Fibroblast of lung (primary cell): ENCODE measurements at regions not wholly inside any gene's neighbourhood (a gene's known extent, or its start where the extent isn't known, plus 50 kb on each side); places are given as distances from the start of the nearest gene placed in this dataset.
"Not testable (repeated sequence)": the region's sequence is repeated elsewhere in the genome, so short reads cannot be mapped to it uniquely, and the experiment has no call there.

ENCODE experiments used
- DNase-seq, 2 donors: peaks; one replicate each; pipeline versions ENCODE4 v3.0.0 to v3.0.0-alpha.2; 2010; ENCODE audit warnings: low read depth in 2 of 2
- H2AFZ ChIP-seq: 2 replicates; pipeline ENCODE4 v1.5.1; 2012; ENCODE audit warnings: low read length, control low read depth, inconsistent platforms
- H3K27ac ChIP-seq: 2 replicates; pipeline ENCODE4 v1.5.1; 2011; ENCODE audit warnings: low read length, control low read depth; ENCODE audit not compliant: insufficient read depth
- H3K27me3 ChIP-seq: 2 replicates; pipeline ENCODE4 v1.5.1; 2011; ENCODE audit warnings: mild to moderate bottlenecking, low read length; ENCODE audit not compliant: control insufficient read depth, insufficient read depth
- H3K36me3 ChIP-seq: 2 replicates; pipeline ENCODE4 v1.5.1; 2011; ENCODE audit warnings: low read length; ENCODE audit not compliant: control insufficient read depth, insufficient read depth
- H3K4me1 ChIP-seq: 2 replicates; pipeline ENCODE4 v1.5.1; 2011; ENCODE audit warnings: low read length; ENCODE audit not compliant: control insufficient read depth, insufficient read depth; ENCODE audit errors: extremely low read depth
- H3K4me2 ChIP-seq: 2 replicates; pipeline ENCODE4 v1.5.1; 2011; ENCODE audit warnings: low read length, control low read depth; ENCODE audit not compliant: insufficient read depth; ENCODE audit errors: extremely low read depth
- H3K4me3 ChIP-seq, 4 experiments: fragments of 200-600 bp in 1 of 4; sonication (generic) in 1 of 4; replicated peaks in 1 of 4; 2 replicates each; pipeline ENCODE4 v1.5.1; 2011 to 2016; ENCODE audit warnings: low read length in 4 of 4, low read depth in 3 of 4, mild to moderate bottlenecking in 3 of 4, control low read depth in 2 of 4, inconsistent platforms in 1 of 4, mixed read lengths in 1 of 4; ENCODE audit not compliant: insufficient read depth in 1 of 4; ENCODE audit errors: control extremely low read depth in 1 of 4
- H3K79me2 ChIP-seq: 2 replicates; pipeline ENCODE4 v1.5.1; 2012; ENCODE audit warnings: mild to moderate bottlenecking, low read length, inconsistent platforms; ENCODE audit not compliant: control insufficient read depth, insufficient read depth
- H3K9ac ChIP-seq: 2 replicates; pipeline ENCODE4 v1.5.1; 2011; ENCODE audit warnings: mild to moderate bottlenecking, low read length, control low read depth; ENCODE audit not compliant: insufficient read depth
- H3K9me3 ChIP-seq: 2 replicates; pipeline ENCODE4 v1.5.1; 2012; ENCODE audit warnings: low read depth, low read length; ENCODE audit not compliant: control insufficient read depth, insufficient read depth
- H4K20me1 ChIP-seq: 2 replicates; pipeline ENCODE4 v1.5.1; 2011; ENCODE audit warnings: low read length; ENCODE audit not compliant: control insufficient read depth, insufficient read depth; ENCODE audit errors: extremely low read depth
- CTCF ChIP-seq, 2 donors: IDR thresholded peaks in 1 of 2; conservative IDR thresholded peaks in 1 of 2; 1 replicate in 1 of 2; 2 replicates in 1 of 2; pipeline ENCODE4 v1.5.1; 2011 to 2012; ENCODE audit warnings: low read length in 2 of 2, control low read depth in 1 of 2, inconsistent platforms in 1 of 2, low read depth in 1 of 2, mild to moderate bottlenecking in 1 of 2
- EZH2 ChIP-seq: IDR thresholded peaks from 2 replicates; pipeline ENCODE4 v1.5.1; 2012; ENCODE audit warnings: low read length, control low read depth, mild to moderate bottlenecking; ENCODE audit errors: missing control alignments

- Histone ChIP-seq H3K4me3 (no peak overlapping the region), H3K9me3 (no peaks in the 10 kb centered on the region), H3K27me3 (no peaks in the 10 kb centered on the region), H3K27ac (no peak overlapping the region), H3K36me3 (no peaks in the 10 kb centered on the region), H3K9ac (no peak overlapping the region), H4K20me1 (no peaks in the 10 kb centered on the region), H2AFZ (no peak overlapping the region), H3K4me1 (no peaks in the 10 kb centered on the region), H3K4me2 (no peak overlapping the region), H3K79me2 (no peaks in the 10 kb centered on the region)
- no peak for DNase-seq
- TF ChIP-seq EZH2 (no peak), CTCF (conservative IDR thresholded peaks at IDR 0.05 in 1 of 2, IDR thresholded peaks at IDR 0.05 in 1 of 2; ENCODE audit: low read depth in 1 of 2, low read length in 2 of 2) (no peak)
Measured at GRCh38 chr9:104388071-104388470, 116.0 kb upstream of the OR13F1 start.

GRCh38 chr9:104389341-104389740, 114.7 kb upstream of the OR13F1 start:
- no peaks in the 10 kb centered on the region for H3K9me3 ChIP-seq
- no peak for TF ChIP-seq CTCF (conservative IDR thresholded peaks at IDR 0.05 in 1 of 2, IDR thresholded peaks at IDR 0.05 in 1 of 2; ENCODE audit: low read depth in 1 of 2, low read length in 2 of 2)
- no peak for TF ChIP-seq EZH2
- H3K4me2 ChIP-seq, result no peak overlapping the region
- H3K79me2 ChIP-seq, result no peaks in the 10 kb centered on the region
- no peak overlapping the region for H3K4me3 ChIP-seq
- H3K27me3 ChIP-seq, result no peaks in the 10 kb centered on the region
- DNase-seq, result no peak
- no peak overlapping the region for H3K9ac ChIP-seq
- no peaks in the 10 kb centered on the region for H3K36me3 ChIP-seq
- H2AFZ ChIP-seq, result no peak overlapping the region
- H3K27ac ChIP-seq, result no peak overlapping the region
- no peaks in the 10 kb centered on the region for H3K4me1 ChIP-seq
- no peaks in the 10 kb centered on the region for H4K20me1 ChIP-seq

GRCh38 chr9:104394901-104395300, 109.2 kb upstream of the OR13F1 start:
- not testable (repeated sequence) for H3K9me3 ChIP-seq, H2AFZ ChIP-seq, H3K4me2 ChIP-seq, DNase-seq, H3K27me3 ChIP-seq, H3K4me3 ChIP-seq, H4K20me1 ChIP-seq, H3K9ac ChIP-seq, H3K4me1 ChIP-seq, H3K79me2 ChIP-seq, H3K36me3 ChIP-seq, H3K27ac ChIP-seq

GRCh38 chr9:104412238-104412637, 91.8 kb upstream of the OR13F1 start:
- peak; percentile 0 to 1 for DNase-seq
- no peaks in the 10 kb centered on the region for H3K9me3 ChIP-seq
- no peaks in the 10 kb centered on the region for H3K27me3 ChIP-seq
- no peak for TF ChIP-seq CTCF (conservative IDR thresholded peaks at IDR 0.05 in 1 of 2, IDR thresholded peaks at IDR 0.05 in 1 of 2; ENCODE audit: low read depth in 1 of 2, low read length in 2 of 2)
- TF ChIP-seq EZH2, result no peak
- no peaks in the 10 kb centered on the region for H3K4me1 ChIP-seq
- H3K27ac ChIP-seq, result no peak overlapping the region
- H3K4me3 ChIP-seq, result no peak overlapping the region
- no peaks in the 10 kb centered on the region for H4K20me1 ChIP-seq
- H3K4me2 ChIP-seq, result no peak overlapping the region
- H3K9ac ChIP-seq, result no peak overlapping the region
- no peak overlapping the region for H2AFZ ChIP-seq
- H3K79me2 ChIP-seq, result no peaks in the 10 kb centered on the region
- H3K36me3 ChIP-seq, result no peaks in the 10 kb centered on the region
